ENCODE measurements at regions not wholly inside any gene's neighbourhood (a gene's known extent, or its start where the extent isn't known, plus 50 kb on each side); places are given as distances from the start of the nearest gene placed in this dataset.

- Histone ChIP-seq H3K79me2 (ENCODE audit: low read length) (no peaks in the 10 kb centered on the region), H3K9me2 (replicated peaks; ENCODE audit: insufficient read depth, low read length) (no peaks in the 10 kb centered on the region), H4K20me1 (ENCODE audit: insufficient read depth, low read depth, low read length) (no peaks in the 10 kb centered on the region), H3K4me3 (ENCODE audit: low read length) (no peak overlapping the region), H3K4me2 (ENCODE audit: low read depth, low read length, poor library complexity, severe bottlenecking) (no peak overlapping the region), H3K27me3 (ENCODE audit: low read length) (no peaks in the 10 kb centered on the region), H3K4me1 (ENCODE audit: low read length) (no peaks in the 10 kb centered on the region), H3K27ac (ENCODE audit: low read length) (no peak overlapping the region), H3K9me3 (ENCODE audit: low read length) (no peaks in the 10 kb centered on the region), H2AFZ (ENCODE audit: low read length) (no peak overlapping the region), H3K9ac (ENCODE audit: low read length) (no peak overlapping the region), H3K36me3 (ENCODE audit: insufficient read depth, low read length) (no peaks in the 10 kb centered on the region)
- no peak for DNase-seq
Measured at GRCh38 chr20:11540558-11540957, 377.1 kb upstream of the BTBD3 start.

- Histone ChIP-seq H3K79me2 (ENCODE audit: low read length) (no peaks in the 10 kb centered on the region), H3K9ac (ENCODE audit: low read length) (no peak overlapping the region), H3K4me3 (ENCODE audit: low read length) (no peak overlapping the region), H3K36me3 (ENCODE audit: insufficient read depth, low read length) (no peaks in the 10 kb centered on the region), H4K20me1 (ENCODE audit: insufficient read depth, low read depth, low read length) (no peaks in the 10 kb centered on the region), H3K9me3 (ENCODE audit: low read length) (no peaks in the 10 kb centered on the region), H2AFZ (ENCODE audit: low read length) (no peak overlapping the region), H3K9me2 (replicated peaks; ENCODE audit: insufficient read depth, low read length) (no peaks in the 10 kb centered on the region), H3K4me1 (ENCODE audit: low read length) (no peaks in the 10 kb centered on the region), H3K4me2 (ENCODE audit: low read depth, low read length, poor library complexity, severe bottlenecking) (no peak overlapping the region), H3K27ac (ENCODE audit: low read length) (no peak overlapping the region), H3K27me3 (ENCODE audit: low read length) (no peaks in the 10 kb centered on the region)
- DNase-seq: no peak
Measured at GRCh38 chr20:11542645-11543044, 375.0 kb upstream of the BTBD3 start.

GRCh38 chr20:11544029-11544678, 373.5 kb upstream of the BTBD3 start:
- Histone ChIP-seq H3K36me3 (ENCODE audit: insufficient read depth, low read length) (no peaks in the 10 kb centered on the region), H2AFZ (ENCODE audit: low read length) (no peak overlapping the region), H3K4me3 (ENCODE audit: low read length) (no peak overlapping the region), H3K4me2 (ENCODE audit: low read depth, low read length, poor library complexity, severe bottlenecking) (no peak overlapping the region), H3K9me3 (ENCODE audit: low read length) (no peaks in the 10 kb centered on the region), H4K20me1 (ENCODE audit: insufficient read depth, low read depth, low read length) (no peaks in the 10 kb centered on the region), H3K9me2 (replicated peaks; ENCODE audit: insufficient read depth, low read length) (no peaks in the 10 kb centered on the region), H3K79me2 (ENCODE audit: low read length) (no peaks in the 10 kb centered on the region), H3K27ac (ENCODE audit: low read length) (no peak overlapping the region), H3K27me3 (ENCODE audit: low read length) (no peaks in the 10 kb centered on the region), H3K9ac (ENCODE audit: low read length) (no peak overlapping the region), H3K4me1 (ENCODE audit: low read length) (no peaks in the 10 kb centered on the region)
- DNase-seq: peak; percentile 87

GRCh38 chr20:11546939-11547338, 370.8 kb upstream of the BTBD3 start:
- Histone ChIP-seq H3K36me3 (ENCODE audit: insufficient read depth, low read length) (no peaks in the 10 kb centered on the region), H3K27ac (ENCODE audit: low read length) (no peak overlapping the region), H3K9me3 (ENCODE audit: low read length) (no peaks in the 10 kb centered on the region), H3K4me2 (ENCODE audit: low read depth, low read length, poor library complexity, severe bottlenecking) (no peak overlapping the region), H3K9me2 (replicated peaks; ENCODE audit: insufficient read depth, low read length) (no peaks in the 10 kb centered on the region), H3K9ac (ENCODE audit: low read length) (no peak overlapping the region), H4K20me1 (ENCODE audit: insufficient read depth, low read depth, low read length) (no peaks in the 10 kb centered on the region), H3K4me1 (ENCODE audit: low read length) (no peaks in the 10 kb centered on the region), H2AFZ (ENCODE audit: low read length) (no peak overlapping the region), H3K79me2 (ENCODE audit: low read length) (no peaks in the 10 kb centered on the region), H3K4me3 (ENCODE audit: low read length) (no peak overlapping the region), H3K27me3 (ENCODE audit: low read length) (no peaks in the 10 kb centered on the region)
- DNase-seq: no peak

GRCh38 chr20:11549172-11550103, 368.3 kb upstream of the BTBD3 start:
- H3K4me1 ChIP-seq (ENCODE audit: low read length): no peaks in the 10 kb centered on the region
- H4K20me1 ChIP-seq (ENCODE audit: insufficient read depth, low read depth, low read length): no peaks in the 10 kb centered on the region
- H3K9me2 ChIP-seq (replicated peaks; ENCODE audit: insufficient read depth, low read length): no peaks in the 10 kb centered on the region
- no peak for DNase-seq
- no peak overlapping the region for H3K4me2 ChIP-seq (ENCODE audit: low read depth, low read length, poor library complexity, severe bottlenecking)
- no peaks in the 10 kb centered on the region for H3K9me3 ChIP-seq (ENCODE audit: low read length)
- no peaks in the 10 kb centered on the region for H3K27me3 ChIP-seq (ENCODE audit: low read length)
- no peak overlapping the region for H3K4me3 ChIP-seq (ENCODE audit: low read length)
- H3K9ac ChIP-seq (ENCODE audit: low read length): no peak overlapping the region
- no peaks in the 10 kb centered on the region for H3K36me3 ChIP-seq (ENCODE audit: insufficient read depth, low read length)
- no peak overlapping the region for H2AFZ ChIP-seq (ENCODE audit: low read length)
- H3K27ac ChIP-seq (ENCODE audit: low read length): no peak overlapping the region
- H3K79me2 ChIP-seq (ENCODE audit: low read length): no peaks in the 10 kb centered on the region

GRCh38 chr20:11550657-11551338, 366.9 kb upstream of the BTBD3 start:
- no peaks in the 10 kb centered on the region for H3K4me1 ChIP-seq (ENCODE audit: low read length)
- no peaks in the 10 kb centered on the region for H3K36me3 ChIP-seq (ENCODE audit: insufficient read depth, low read length)
- H3K27me3 ChIP-seq (ENCODE audit: low read length): no peaks in the 10 kb centered on the region
- DNase-seq: no peak
- H3K9me3 ChIP-seq (ENCODE audit: low read length): no peaks in the 10 kb centered on the region
- H3K79me2 ChIP-seq (ENCODE audit: low read length): no peaks in the 10 kb centered on the region
- no peaks in the 10 kb centered on the region for H4K20me1 ChIP-seq (ENCODE audit: insufficient read depth, low read depth, low read length)
- H3K4me2 ChIP-seq (ENCODE audit: low read depth, low read length, poor library complexity, severe bottlenecking): no peak overlapping the region
- H3K9me2 ChIP-seq (replicated peaks; ENCODE audit: insufficient read depth, low read length): no peaks in the 10 kb centered on the region
- no peak overlapping the region for H3K9ac ChIP-seq (ENCODE audit: low read length)
- no peak overlapping the region for H2AFZ ChIP-seq (ENCODE audit: low read length)
- no peak overlapping the region for H3K4me3 ChIP-seq (ENCODE audit: low read length)
- H3K27ac ChIP-seq (ENCODE audit: low read length): no peak overlapping the region

- Histone ChIP-seq H3K79me2 (ENCODE audit: low read length) (no peaks in the 10 kb centered on the region), H3K9me2 (replicated peaks; ENCODE audit: insufficient read depth, low read length) (no peaks in the 10 kb centered on the region), H3K27ac (ENCODE audit: low read length) (no peak overlapping the region), H3K9ac (ENCODE audit: low read length) (no peak overlapping the region), H2AFZ (ENCODE audit: low read length) (no peak overlapping the region), H3K4me2 (ENCODE audit: low read depth, low read length, poor library complexity, severe bottlenecking) (no peak overlapping the region), H3K27me3 (ENCODE audit: low read length) (no peaks in the 10 kb centered on the region), H3K9me3 (ENCODE audit: low read length) (no peaks in the 10 kb centered on the region; the same call in 1 of the 2 replicates), H3K36me3 (ENCODE audit: insufficient read depth, low read length) (no peaks in the 10 kb centered on the region), H3K4me1 (ENCODE audit: low read length) (no peaks in the 10 kb centered on the region), H3K4me3 (ENCODE audit: low read length) (no peak overlapping the region), H4K20me1 (ENCODE audit: insufficient read depth, low read depth, low read length) (no peaks in the 10 kb centered on the region)
- DNase-seq: no peak
Measured at GRCh38 chr20:11551479-11551878, 366.2 kb upstream of the BTBD3 start.

- H3K4me3 ChIP-seq (ENCODE audit: low read length): no peak overlapping the region
- no peaks in the 10 kb centered on the region for H3K4me1 ChIP-seq (ENCODE audit: low read length)
- H3K79me2 ChIP-seq (ENCODE audit: low read length): no peaks in the 10 kb centered on the region
- H3K4me2 ChIP-seq (ENCODE audit: low read depth, low read length, poor library complexity, severe bottlenecking): no peak overlapping the region
- H3K27ac ChIP-seq (ENCODE audit: low read length): no peak overlapping the region
- H4K20me1 ChIP-seq (ENCODE audit: insufficient read depth, low read depth, low read length): no peaks in the 10 kb centered on the region
- no peaks in the 10 kb centered on the region for H3K9me2 ChIP-seq (replicated peaks; ENCODE audit: insufficient read depth, low read length)
- peaks cover 2% of the 10 kb centered on the region; the same call in 1 of the 2 replicates for H3K9me3 ChIP-seq (ENCODE audit: low read length)
- H3K36me3 ChIP-seq (ENCODE audit: insufficient read depth, low read length): no peaks in the 10 kb centered on the region
- no peaks in the 10 kb centered on the region for H3K27me3 ChIP-seq (ENCODE audit: low read length)
- no peak overlapping the region for H3K9ac ChIP-seq (ENCODE audit: low read length)
- H2AFZ ChIP-seq (ENCODE audit: low read length): no peak overlapping the region
- peak; percentile 43 for DNase-seq
Measured at GRCh38 chr20:11553603-11554002, 364.1 kb upstream of the BTBD3 start.
